Brain microvascular endothelial cell (primary cell): ENCODE measurements at regions not wholly inside any gene's neighbourhood (a gene's known extent, or its start where the extent isn't known, plus 50 kb on each side); places are given as distances from the start of the nearest gene placed in this dataset.

Experiments used
- DNase-seq: peaks from one replicate; pipeline ENCODE4 v3.0.0-alpha.2; 2020
- H3K27ac ChIP-seq: fragments of 250-450 bp; sonication (Bioruptor Pico); 2 replicates; pipeline ENCODE4 v1.5.1; 2020; ENCODE audit warnings: mild to moderate bottlenecking, moderate library complexity
- H3K27me3 ChIP-seq: fragments of 250-450 bp; sonication (Bioruptor Pico); replicated peaks from 2 replicates; pipeline ENCODE4 v1.5.1; 2020; ENCODE audit warnings: mild to moderate bottlenecking
- H3K36me3 ChIP-seq: fragments of 250-450 bp; sonication (Bioruptor Pico); replicated peaks from 2 replicates; pipeline ENCODE4 v1.5.1; 2020; ENCODE audit warnings: mild to moderate bottlenecking
- H3K4me3 ChIP-seq: 2 replicates; pipeline ENCODE4 v1.5.1; 2011; ENCODE audit warnings: low read depth, mild to moderate bottlenecking, control low read depth, low read length, moderate library complexity
- in situ Hi-C: cut with HindIII; loops from 2 replicates; pipeline ENCODE4 v1.10.0; 2017; ENCODE audit warnings: low sequenced_read_pairs, low pct_ligation_motif_present
- TF ChIP-seq, protein P1 (sequence below): IDR thresholded peaks from 2 replicates; pipeline ENCODE4 v1.5.1; 2011; ENCODE audit warnings: low read depth, mild to moderate bottlenecking, moderate library complexity, low read length, control low read depth, inconsistent platforms; ENCODE audit errors: missing control alignments

- peaks cover 3% of the 10 kb centered on the region for H3K27me3 ChIP-seq
- H3K4me3 ChIP-seq: no peak overlapping the region
- no peak overlapping the region for H3K27ac ChIP-seq
- DNase-seq: no peak
- H3K36me3 ChIP-seq: no peaks in the 10 kb centered on the region
- TF ChIP-seq, protein P1, sequence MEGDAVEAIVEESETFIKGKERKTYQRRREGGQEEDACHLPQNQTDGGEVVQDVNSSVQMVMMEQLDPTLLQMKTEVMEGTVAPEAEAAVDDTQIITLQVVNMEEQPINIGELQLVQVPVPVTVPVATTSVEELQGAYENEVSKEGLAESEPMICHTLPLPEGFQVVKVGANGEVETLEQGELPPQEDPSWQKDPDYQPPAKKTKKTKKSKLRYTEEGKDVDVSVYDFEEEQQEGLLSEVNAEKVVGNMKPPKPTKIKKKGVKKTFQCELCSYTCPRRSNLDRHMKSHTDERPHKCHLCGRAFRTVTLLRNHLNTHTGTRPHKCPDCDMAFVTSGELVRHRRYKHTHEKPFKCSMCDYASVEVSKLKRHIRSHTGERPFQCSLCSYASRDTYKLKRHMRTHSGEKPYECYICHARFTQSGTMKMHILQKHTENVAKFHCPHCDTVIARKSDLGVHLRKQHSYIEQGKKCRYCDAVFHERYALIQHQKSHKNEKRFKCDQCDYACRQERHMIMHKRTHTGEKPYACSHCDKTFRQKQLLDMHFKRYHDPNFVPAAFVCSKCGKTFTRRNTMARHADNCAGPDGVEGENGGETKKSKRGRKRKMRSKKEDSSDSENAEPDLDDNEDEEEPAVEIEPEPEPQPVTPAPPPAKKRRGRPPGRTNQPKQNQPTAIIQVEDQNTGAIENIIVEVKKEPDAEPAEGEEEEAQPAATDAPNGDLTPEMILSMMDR: no peak
- in situ Hi-C loops: no loop called here
Measured at GRCh38 chr7:1346851-1347250, 112.4 kb downstream of the MICALL2 start.

GRCh38 chr7:1348096-1348822 lies 111.0 kb downstream of the MICALL2 start:
- TF ChIP-seq, protein P1: no peak
- no peak for DNase-seq
- no peak overlapping the region for H3K27ac ChIP-seq
- H3K27me3 ChIP-seq: peaks cover 3% of the 10 kb centered on the region
- no peaks in the 10 kb centered on the region for H3K36me3 ChIP-seq
- H3K4me3 ChIP-seq: no peak overlapping the region
- in situ Hi-C loops: no loop called here

GRCh38 chr7:1348823-1349335 lies 110.4 kb downstream of the MICALL2 start:
- Histone ChIP-seq H3K36me3 (no peaks in the 10 kb centered on the region), H3K27ac (no peak overlapping the region), H3K27me3 (peaks cover 3% of the 10 kb centered on the region), H3K4me3 (no peak overlapping the region)
- no peak for DNase-seq
- in situ Hi-C loops: no loop called here
- TF ChIP-seq, protein P1: no peak

- Histone ChIP-seq H3K4me3 (no peak overlapping the region), H3K27me3 (peaks cover 3% of the 10 kb centered on the region), H3K36me3 (no peaks in the 10 kb centered on the region), H3K27ac (no peak overlapping the region)
- DNase-seq: no peak
- TF ChIP-seq, protein P1: no peak
- in situ Hi-C loops: no loop called here
Measured at GRCh38 chr7:1349351-1349761, 109.9 kb downstream of the MICALL2 start.

DNA sequence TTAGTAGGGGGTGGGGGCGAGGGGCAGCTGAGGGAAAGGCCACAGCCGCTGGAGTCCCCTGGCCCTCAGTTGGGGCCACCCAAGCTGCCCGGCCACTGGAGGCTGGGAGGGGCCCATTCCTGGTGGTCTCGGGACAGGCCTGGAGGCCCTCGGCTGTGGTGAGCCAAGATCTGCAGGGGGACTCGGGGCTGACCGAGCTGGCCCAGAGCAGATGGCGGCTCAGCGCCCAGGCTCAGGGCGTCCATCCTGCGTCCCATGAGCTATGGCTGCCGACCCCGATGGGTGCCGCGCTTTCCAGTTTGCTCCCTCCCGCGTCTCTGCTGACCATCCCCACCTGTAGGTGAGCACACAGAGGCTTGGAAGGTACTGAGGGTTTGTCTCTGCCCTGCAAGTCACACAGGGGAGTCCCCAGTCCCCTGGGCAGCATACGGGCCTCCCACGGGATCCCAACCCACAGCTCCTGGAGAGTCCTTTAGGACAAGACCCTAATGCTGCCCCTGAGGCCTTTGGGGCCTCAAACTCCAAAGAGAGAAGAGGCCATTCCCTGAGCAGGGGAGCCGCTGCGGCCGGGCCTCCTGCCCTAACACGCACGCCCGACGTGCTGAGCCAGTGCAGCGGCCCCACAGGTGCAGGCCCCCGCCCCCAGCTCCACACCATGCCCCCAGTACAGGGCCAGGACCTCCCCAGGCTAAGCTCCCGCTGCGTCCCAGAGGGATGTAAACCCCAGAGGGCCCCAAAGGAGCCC lies 107.2 kb downstream of the MICALL2 start:
- in situ Hi-C loops: no loop called here

More for the DNA sequence above, 107.2 kb downstream of the MICALL2 start:
- H3K36me3 ChIP-seq: no peaks in the 10 kb centered on the region
- H3K27ac ChIP-seq: no peak overlapping the region
- H3K27me3 ChIP-seq: peaks cover 2% of the 10 kb centered on the region
- no peak overlapping the region for H3K4me3 ChIP-seq
- no peak for DNase-seq
- TF ChIP-seq, protein P1: no peak
